ENCODE measurements at regions not wholly inside any gene's neighbourhood (a gene's known extent, or its start where the extent isn't known, plus 50 kb on each side); places are given as distances from the start of the nearest gene placed in this dataset.

DNA sequence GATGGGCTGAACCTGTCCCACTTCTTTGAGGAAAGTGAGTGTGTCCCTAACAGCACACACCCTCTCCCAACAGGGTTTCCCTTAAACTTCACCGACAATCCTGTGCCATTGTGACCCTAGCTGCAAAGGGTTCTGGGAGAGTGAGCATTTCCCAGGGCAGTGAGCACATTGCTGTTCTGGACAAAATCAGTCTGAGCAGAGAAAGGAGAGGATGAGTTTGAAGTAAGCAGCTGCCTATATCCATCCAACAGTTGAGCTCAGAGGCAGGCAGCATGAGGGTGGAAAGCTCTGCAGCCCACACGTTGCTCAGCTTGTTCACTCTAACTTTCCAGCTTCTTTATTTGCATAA, 296.5 kb upstream of the MAF start:
- H3K9me3 ChIP-seq (replicated peaks in 1 of 3) = no peaks in the 10 kb centered on the region

DNA sequence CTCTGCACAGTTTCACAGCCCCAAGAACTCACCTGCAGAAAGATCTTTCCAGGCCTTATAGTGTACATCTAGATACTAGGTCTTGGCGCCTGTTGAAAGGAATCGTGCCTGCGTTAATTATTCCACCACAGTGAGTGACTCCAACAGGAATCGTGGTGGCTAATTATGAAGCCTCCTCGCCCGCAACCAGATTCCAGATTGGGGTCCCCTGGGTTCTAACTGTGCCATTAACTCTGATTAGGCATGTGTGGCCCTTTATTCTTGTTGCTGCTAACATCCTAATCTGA, 295.3 kb upstream of the MAF start:
- no peaks in the 10 kb centered on the region for H3K4me1 ChIP-seq (replicated peaks in 1 of 2)
- DNase-seq = no peak
- no peak overlapping the region for H3K4me3 ChIP-seq
- intact Hi-C loops (cut with DNase I) = no loop called here
- H3K27ac ChIP-seq = no peak overlapping the region
- H3K36me3 ChIP-seq (replicated peaks in 1 of 2) = no peaks in the 10 kb centered on the region
- H3K27me3 ChIP-seq = no peaks in the 10 kb centered on the region
- WGBS, 4 donors = 88 to 93% (median 93%) methylated on average over 6 of the region's 6 CpGs
- no peaks in the 10 kb centered on the region for H3K9me3 ChIP-seq (replicated peaks in 1 of 3)
- TF ChIP-seq POLR2A (IDR thresholded peaks at IDR 0.05) = no peak

More for the DNA sequence above, 296.5 kb upstream of the MAF start:
- Histone ChIP-seq H3K27ac (no peak overlapping the region), H3K36me3 (replicated peaks in 1 of 2) (no peaks in the 10 kb centered on the region), H3K4me3 (no peak overlapping the region), H3K4me1 (replicated peaks in 1 of 2) (no peaks in the 10 kb centered on the region), H3K27me3 (no peaks in the 10 kb centered on the region)
- DNase-seq = no peak
- 60 to 78% (median 70%) methylated on average over 1 to 2 of the region's 2 CpGs for WGBS, 4 donors
- TF ChIP-seq POLR2A (IDR thresholded peaks at IDR 0.05) = no peak
- TF ChIP-seq, protein P1, sequence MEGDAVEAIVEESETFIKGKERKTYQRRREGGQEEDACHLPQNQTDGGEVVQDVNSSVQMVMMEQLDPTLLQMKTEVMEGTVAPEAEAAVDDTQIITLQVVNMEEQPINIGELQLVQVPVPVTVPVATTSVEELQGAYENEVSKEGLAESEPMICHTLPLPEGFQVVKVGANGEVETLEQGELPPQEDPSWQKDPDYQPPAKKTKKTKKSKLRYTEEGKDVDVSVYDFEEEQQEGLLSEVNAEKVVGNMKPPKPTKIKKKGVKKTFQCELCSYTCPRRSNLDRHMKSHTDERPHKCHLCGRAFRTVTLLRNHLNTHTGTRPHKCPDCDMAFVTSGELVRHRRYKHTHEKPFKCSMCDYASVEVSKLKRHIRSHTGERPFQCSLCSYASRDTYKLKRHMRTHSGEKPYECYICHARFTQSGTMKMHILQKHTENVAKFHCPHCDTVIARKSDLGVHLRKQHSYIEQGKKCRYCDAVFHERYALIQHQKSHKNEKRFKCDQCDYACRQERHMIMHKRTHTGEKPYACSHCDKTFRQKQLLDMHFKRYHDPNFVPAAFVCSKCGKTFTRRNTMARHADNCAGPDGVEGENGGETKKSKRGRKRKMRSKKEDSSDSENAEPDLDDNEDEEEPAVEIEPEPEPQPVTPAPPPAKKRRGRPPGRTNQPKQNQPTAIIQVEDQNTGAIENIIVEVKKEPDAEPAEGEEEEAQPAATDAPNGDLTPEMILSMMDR (IDR thresholded peaks at IDR 0.05) = no peak
- intact Hi-C loops (cut with DNase I) = no loop called here

GRCh38 chr16:79895053-79895916, 294.7 kb upstream of the MAF start:
- Histone ChIP-seq H3K27me3 (no peaks in the 10 kb centered on the region), H3K4me3 (no peak overlapping the region), H3K4me1 (replicated peaks in 1 of 2) (no peaks in the 10 kb centered on the region), H3K27ac (no peak overlapping the region), H3K9me3 (replicated peaks in 1 of 3) (no peaks in the 10 kb centered on the region), H3K36me3 (replicated peaks in 1 of 2) (no peaks in the 10 kb centered on the region)
- TF ChIP-seq, protein P1 (IDR thresholded peaks at IDR 0.05) = no peak
- no peak for TF ChIP-seq POLR2A (IDR thresholded peaks at IDR 0.05)
- DNase-seq = no peak
- intact Hi-C loops (cut with DNase I) = no loop called here
- 88 to 94% (median 90%) methylated on average over 7 to 10 of the region's 10 CpGs for WGBS, 4 donors

DNA sequence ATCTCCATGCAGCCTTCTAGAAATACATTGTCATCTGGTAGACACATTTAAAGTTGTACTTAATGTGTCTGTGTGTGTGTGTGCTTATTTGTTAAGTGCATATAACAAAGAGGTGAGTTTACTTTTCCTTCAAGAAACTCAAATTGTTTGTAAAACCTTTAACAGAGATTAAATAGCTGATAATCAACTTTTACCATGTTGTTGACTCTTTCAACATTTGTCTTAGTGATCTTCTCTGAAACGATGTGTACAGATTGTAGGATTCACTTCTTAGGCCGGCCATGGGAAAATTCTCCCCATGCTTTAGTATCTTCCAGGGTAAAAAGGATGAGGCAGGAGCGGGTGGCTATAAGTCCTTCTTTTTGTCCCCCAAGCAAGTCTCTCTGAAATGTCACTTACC, 292.9 kb upstream of the MAF start:
- DNase-seq = no peak
- no peaks in the 10 kb centered on the region for H3K27me3 ChIP-seq
- H3K4me1 ChIP-seq (replicated peaks in 1 of 2) = no peaks in the 10 kb centered on the region
- no peak overlapping the region for H3K4me3 ChIP-seq
- intact Hi-C loops (cut with DNase I) = no loop called here
- H3K36me3 ChIP-seq (replicated peaks in 1 of 2) = no peaks in the 10 kb centered on the region
- H3K9me3 ChIP-seq (replicated peaks in 1 of 3) = no peaks in the 10 kb centered on the region
- no peak for TF ChIP-seq POLR2A (IDR thresholded peaks at IDR 0.05)
- WGBS, 4 donors = 89 to 94% (median 91%) methylated on average over 3 of the region's 3 CpGs
- H3K27ac ChIP-seq = no peak overlapping the region

- Histone ChIP-seq H3K4me1 (replicated peaks in 1 of 2) (no peaks in the 10 kb centered on the region), H3K27ac (no peak overlapping the region), H3K27me3 (no peaks in the 10 kb centered on the region), H3K36me3 (replicated peaks in 1 of 2) (no peaks in the 10 kb centered on the region), H3K4me3 (no peak overlapping the region), H3K9me3 (replicated peaks in 1 of 3) (no peaks in the 10 kb centered on the region)
- intact Hi-C loops (cut with DNase I) = no loop called here
- no peak for TF ChIP-seq POLR2A (IDR thresholded peaks at IDR 0.05)
- TF ChIP-seq, protein P1 (IDR thresholded peaks at IDR 0.05) = no peak
- 78 to 100% (median 88%) methylated on average over 2 to 3 of the region's 3 CpGs for WGBS, 4 donors
- no peak for DNase-seq
Measured at GRCh38 chr16:79892278-79892677, 291.7 kb upstream of the MAF start.
